ENCODE measurements at regions not wholly inside any gene's neighbourhood (a gene's known extent, or its start where the extent isn't known, plus 50 kb on each side); places are given as distances from the start of the nearest gene placed in this dataset.
A peak's percentile ranks its signal among the peaks of the same experiment; 100 is the strongest.

- Histone ChIP-seq H3K9ac (ENCODE audit: low read depth, low read length) (no peak overlapping the region), H3K27me3 (ENCODE audit: insufficient read depth, low read length) (peaks cover 20% of the 10 kb centered on the region), H3K4me3 (ENCODE audit: low read length) (no peak overlapping the region), H3K36me3 (ENCODE audit: insufficient read depth, low read length) (no peaks in the 10 kb centered on the region), H3K9me3 (ENCODE audit: insufficient read depth, low read depth, low read length) (no peaks in the 10 kb centered on the region), H3K27ac (ENCODE audit: low read depth, low read length) (no peak overlapping the region), H3K4me1 (ENCODE audit: insufficient read depth, low read length) (no peaks in the 10 kb centered on the region; the same call in 1 of the 2 replicates)
- no CpG with 5 or more reads among the region's 1 CpG for WGBS
Observed at GRCh38 chr9:19937121-19937520, 148.3 kb upstream of the SLC24A2 start.

- H3K9ac ChIP-seq (ENCODE audit: low read depth, low read length), result no peak overlapping the region
- no peaks in the 10 kb centered on the region for H3K9me3 ChIP-seq (ENCODE audit: insufficient read depth, low read depth, low read length)
- H3K27me3 ChIP-seq (ENCODE audit: insufficient read depth, low read length), result peaks cover 20% of the 10 kb centered on the region
- H3K27ac ChIP-seq (ENCODE audit: low read depth, low read length), result no peak overlapping the region
- H3K4me1 ChIP-seq (ENCODE audit: insufficient read depth, low read length), result no peaks in the 10 kb centered on the region; the same call in 1 of the 2 replicates
- no peak overlapping the region for H3K4me3 ChIP-seq (ENCODE audit: low read length)
- WGBS, result no CpG with 5 or more reads among the region's 1 CpG
- no peaks in the 10 kb centered on the region for H3K36me3 ChIP-seq (ENCODE audit: insufficient read depth, low read length)
Observed at GRCh38 chr9:19936598-19936997, 147.8 kb upstream of the SLC24A2 start.

GRCh38 chr9:19935422-19935821 is 146.6 kb upstream of the SLC24A2 start:
- no peak overlapping the region for H3K4me3 ChIP-seq (ENCODE audit: low read length)
- H3K4me1 ChIP-seq (ENCODE audit: insufficient read depth, low read length), result no peaks in the 10 kb centered on the region; the same call in 1 of the 2 replicates
- H3K36me3 ChIP-seq (ENCODE audit: insufficient read depth, low read length), result no peaks in the 10 kb centered on the region
- no peak overlapping the region for H3K9ac ChIP-seq (ENCODE audit: low read depth, low read length)
- 85% methylated on average over 4 of the region's 4 CpGs for WGBS
- H3K9me3 ChIP-seq (ENCODE audit: insufficient read depth, low read depth, low read length), result no peaks in the 10 kb centered on the region
- H3K27ac ChIP-seq (ENCODE audit: low read depth, low read length), result no peak overlapping the region
- H3K27me3 ChIP-seq (ENCODE audit: insufficient read depth, low read length), result peaks cover 20% of the 10 kb centered on the region

GRCh38 chr9:19934301-19934871 is 145.5 kb upstream of the SLC24A2 start:
- Histone ChIP-seq H3K36me3 (ENCODE audit: insufficient read depth, low read length) (no peaks in the 10 kb centered on the region), H3K4me3 (ENCODE audit: low read length) (peak overlapping the region; percentile 44), H3K27me3 (ENCODE audit: insufficient read depth, low read length) (peaks cover 20% of the 10 kb centered on the region), H3K9ac (ENCODE audit: low read depth, low read length) (peak overlapping the region; percentile 32; the same call in 1 of the 2 replicates), H3K9me3 (ENCODE audit: insufficient read depth, low read depth, low read length) (no peaks in the 10 kb centered on the region), H3K27ac (ENCODE audit: low read depth, low read length) (no peak overlapping the region), H3K4me1 (ENCODE audit: insufficient read depth, low read length) (no peaks in the 10 kb centered on the region; the same call in 1 of the 2 replicates)
- WGBS, result 28% methylated on average over 41 of the region's 41 CpGs

- Histone ChIP-seq H3K9me3 (ENCODE audit: insufficient read depth, low read depth, low read length) (no peaks in the 10 kb centered on the region), H3K27ac (ENCODE audit: low read depth, low read length) (no peak overlapping the region), H3K27me3 (ENCODE audit: insufficient read depth, low read length) (peaks cover 28% of the 10 kb centered on the region), H3K9ac (ENCODE audit: low read depth, low read length) (no peak overlapping the region), H3K36me3 (ENCODE audit: insufficient read depth, low read length) (no peaks in the 10 kb centered on the region), H3K4me3 (ENCODE audit: low read length) (no peak overlapping the region), H3K4me1 (ENCODE audit: insufficient read depth, low read length) (peaks cover 8% of the 10 kb centered on the region; the same call in 1 of the 2 replicates)
Observed at GRCh38 chr9:19931098-19931890, 142.5 kb upstream of the SLC24A2 start.

GRCh38 chr9:19927560-19927959 is 138.7 kb upstream of the SLC24A2 start:
- no peak overlapping the region for H3K9ac ChIP-seq (ENCODE audit: low read depth, low read length)

GRCh38 chr9:19926774-19927173 is 137.9 kb upstream of the SLC24A2 start:
- no peak overlapping the region for H3K9ac ChIP-seq (ENCODE audit: low read depth, low read length)
- 74% methylated on average over 7 of the region's 7 CpGs for WGBS
- peaks cover 9% of the 10 kb centered on the region; the same call in 1 of the 2 replicates for H3K4me1 ChIP-seq (ENCODE audit: insufficient read depth, low read length)
- no peak overlapping the region for H3K27ac ChIP-seq (ENCODE audit: low read depth, low read length)
- no peaks in the 10 kb centered on the region for H3K9me3 ChIP-seq (ENCODE audit: insufficient read depth, low read depth, low read length)
- H3K4me3 ChIP-seq (ENCODE audit: low read length), result no peak overlapping the region
- no peaks in the 10 kb centered on the region for H3K36me3 ChIP-seq (ENCODE audit: insufficient read depth, low read length)
- peaks cover 16% of the 10 kb centered on the region; the same call in 1 of the 2 replicates for H3K27me3 ChIP-seq (ENCODE audit: insufficient read depth, low read length)

More at GRCh38 chr9:19927560-19927959, 138.7 kb upstream of the SLC24A2 start:
- H3K27me3 ChIP-seq (ENCODE audit: insufficient read depth, low read length), result peaks cover 16% of the 10 kb centered on the region; the same call in 1 of the 2 replicates
- H3K27ac ChIP-seq (ENCODE audit: low read depth, low read length), result no peak overlapping the region
- H3K9me3 ChIP-seq (ENCODE audit: insufficient read depth, low read depth, low read length), result no peaks in the 10 kb centered on the region
- H3K36me3 ChIP-seq (ENCODE audit: insufficient read depth, low read length), result no peaks in the 10 kb centered on the region
- H3K4me3 ChIP-seq (ENCODE audit: low read length), result no peak overlapping the region
- WGBS, result 91% methylated on average over 6 of the region's 6 CpGs
- peaks cover 9% of the 10 kb centered on the region; the same call in 1 of the 2 replicates for H3K4me1 ChIP-seq (ENCODE audit: insufficient read depth, low read length)

GRCh38 chr9:19925674-19926503 is 137.1 kb upstream of the SLC24A2 start:
- Histone ChIP-seq H3K9ac (ENCODE audit: low read depth, low read length) (0 out of 2 replicates have a peak overlapping the region, but pooled peaks have one; percentile 41), H3K4me3 (ENCODE audit: low read length) (peak overlapping the region; percentile 47), H3K36me3 (ENCODE audit: insufficient read depth, low read length) (no peaks in the 10 kb centered on the region), H3K9me3 (ENCODE audit: insufficient read depth, low read depth, low read length) (no peaks in the 10 kb centered on the region), H3K4me1 (ENCODE audit: insufficient read depth, low read length) (peaks cover 9% of the 10 kb centered on the region; the same call in 1 of the 2 replicates), H3K27ac (ENCODE audit: low read depth, low read length) (no peak overlapping the region), H3K27me3 (ENCODE audit: insufficient read depth, low read length) (peaks cover 16% of the 10 kb centered on the region; the same call in 1 of the 2 replicates)
- 17% methylated on average over 20 of the region's 20 CpGs for WGBS

- Histone ChIP-seq H3K27me3 (ENCODE audit: insufficient read depth, low read length) (peaks cover 16% of the 10 kb centered on the region; the same call in 1 of the 2 replicates), H3K4me1 (ENCODE audit: insufficient read depth, low read length) (peaks cover 9% of the 10 kb centered on the region; the same call in 1 of the 2 replicates), H3K9ac (ENCODE audit: low read depth, low read length) (no peak overlapping the region), H3K9me3 (ENCODE audit: insufficient read depth, low read depth, low read length) (no peaks in the 10 kb centered on the region), H3K27ac (ENCODE audit: low read depth, low read length) (no peak overlapping the region), H3K4me3 (ENCODE audit: low read length) (no peak overlapping the region), H3K36me3 (ENCODE audit: insufficient read depth, low read length) (no peaks in the 10 kb centered on the region)
- 97% methylated on average over 2 of the region's 2 CpGs for WGBS
Observed at GRCh38 chr9:19924080-19924479, 135.2 kb upstream of the SLC24A2 start.

- H3K36me3 ChIP-seq (ENCODE audit: insufficient read depth, low read length), result no peaks in the 10 kb centered on the region
- H3K27ac ChIP-seq (ENCODE audit: low read depth, low read length), result no peak overlapping the region
- no peaks in the 10 kb centered on the region for H3K9me3 ChIP-seq (ENCODE audit: insufficient read depth, low read depth, low read length)
- H3K4me3 ChIP-seq (ENCODE audit: low read length), result no peak overlapping the region
- peaks cover 15% of the 10 kb centered on the region; the same call in 1 of the 2 replicates for H3K27me3 ChIP-seq (ENCODE audit: insufficient read depth, low read length)
- H3K4me1 ChIP-seq (ENCODE audit: insufficient read depth, low read length), result peaks cover 9% of the 10 kb centered on the region; the same call in 1 of the 2 replicates
- 10% methylated on average over 2 of the region's 2 CpGs for WGBS
- H3K9ac ChIP-seq (ENCODE audit: low read depth, low read length), result no peak overlapping the region
Observed at GRCh38 chr9:19922476-19923118, 133.8 kb upstream of the SLC24A2 start.
